GM12874 (cell line): ENCODE measurements at regions not wholly inside any gene's neighbourhood (a gene's known extent, or its start where the extent isn't known, plus 50 kb on each side); places are given as distances from the start of the nearest gene placed in this dataset.

Source experiments
- TF ChIP-seq, protein P1 (sequence below): IDR thresholded peaks from 2 replicates; pipeline ENCODE4 v1.5.1; 2011; ENCODE audit warnings: low read depth, mild to moderate bottlenecking, control low read depth, low read length, moderate library complexity; ENCODE audit not compliant: insufficient read depth

DNA sequence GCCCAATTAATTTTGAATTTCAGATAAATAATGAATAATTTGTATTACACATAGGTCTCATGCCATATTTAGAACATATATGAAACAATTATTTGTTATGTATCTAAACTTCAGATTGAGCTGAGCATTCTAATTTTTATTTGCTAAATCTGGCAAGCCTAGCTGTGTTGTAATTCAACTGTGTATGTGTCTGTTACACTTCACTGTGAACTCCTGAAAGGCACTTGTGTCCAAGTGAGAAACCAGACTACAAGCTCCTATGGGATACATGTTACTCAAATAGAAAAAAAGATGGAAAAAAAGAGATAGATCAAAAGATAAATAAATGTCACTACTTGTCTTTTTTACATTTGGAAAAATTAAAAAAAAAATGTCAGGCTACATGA lies 56.5 kb upstream of the ANKRD55 start:
- TF ChIP-seq, protein P1, sequence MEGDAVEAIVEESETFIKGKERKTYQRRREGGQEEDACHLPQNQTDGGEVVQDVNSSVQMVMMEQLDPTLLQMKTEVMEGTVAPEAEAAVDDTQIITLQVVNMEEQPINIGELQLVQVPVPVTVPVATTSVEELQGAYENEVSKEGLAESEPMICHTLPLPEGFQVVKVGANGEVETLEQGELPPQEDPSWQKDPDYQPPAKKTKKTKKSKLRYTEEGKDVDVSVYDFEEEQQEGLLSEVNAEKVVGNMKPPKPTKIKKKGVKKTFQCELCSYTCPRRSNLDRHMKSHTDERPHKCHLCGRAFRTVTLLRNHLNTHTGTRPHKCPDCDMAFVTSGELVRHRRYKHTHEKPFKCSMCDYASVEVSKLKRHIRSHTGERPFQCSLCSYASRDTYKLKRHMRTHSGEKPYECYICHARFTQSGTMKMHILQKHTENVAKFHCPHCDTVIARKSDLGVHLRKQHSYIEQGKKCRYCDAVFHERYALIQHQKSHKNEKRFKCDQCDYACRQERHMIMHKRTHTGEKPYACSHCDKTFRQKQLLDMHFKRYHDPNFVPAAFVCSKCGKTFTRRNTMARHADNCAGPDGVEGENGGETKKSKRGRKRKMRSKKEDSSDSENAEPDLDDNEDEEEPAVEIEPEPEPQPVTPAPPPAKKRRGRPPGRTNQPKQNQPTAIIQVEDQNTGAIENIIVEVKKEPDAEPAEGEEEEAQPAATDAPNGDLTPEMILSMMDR = no peak

DNA sequence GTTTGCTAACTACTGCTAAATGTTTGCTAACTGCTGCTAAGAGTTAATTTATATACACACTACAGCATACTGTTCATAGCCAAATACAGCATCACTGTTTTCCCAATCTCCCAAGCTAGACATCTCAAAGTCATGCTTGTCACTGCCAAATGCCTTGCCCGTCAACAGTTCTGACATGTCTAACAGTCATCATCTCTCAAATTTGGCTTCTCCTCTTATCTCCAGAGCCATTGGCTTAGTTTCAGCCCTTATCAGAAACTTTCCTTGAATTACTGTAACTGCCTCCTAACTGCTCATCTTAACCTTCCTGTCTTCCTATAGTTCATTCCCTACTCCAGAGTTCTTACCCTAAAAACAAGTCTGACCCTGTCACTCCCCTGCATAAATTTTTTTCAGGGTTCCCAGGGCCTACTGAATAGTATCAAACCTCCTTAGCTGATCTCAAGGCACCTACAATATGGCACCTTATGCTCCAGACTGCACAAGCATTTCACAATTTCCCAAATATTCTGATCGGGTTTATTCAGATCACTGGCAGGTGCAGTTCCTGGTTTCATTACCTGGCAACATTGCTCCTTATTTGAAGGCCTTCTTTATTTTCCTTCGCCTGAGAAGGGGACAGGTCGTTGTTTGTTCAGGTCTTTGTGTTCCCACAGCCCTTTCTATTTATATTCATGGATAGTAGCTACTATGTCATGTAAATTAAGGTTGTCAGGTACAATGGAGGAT lies 55.9 kb upstream of the ANKRD55 start:
- TF ChIP-seq, protein P1 = no peak

DNA sequence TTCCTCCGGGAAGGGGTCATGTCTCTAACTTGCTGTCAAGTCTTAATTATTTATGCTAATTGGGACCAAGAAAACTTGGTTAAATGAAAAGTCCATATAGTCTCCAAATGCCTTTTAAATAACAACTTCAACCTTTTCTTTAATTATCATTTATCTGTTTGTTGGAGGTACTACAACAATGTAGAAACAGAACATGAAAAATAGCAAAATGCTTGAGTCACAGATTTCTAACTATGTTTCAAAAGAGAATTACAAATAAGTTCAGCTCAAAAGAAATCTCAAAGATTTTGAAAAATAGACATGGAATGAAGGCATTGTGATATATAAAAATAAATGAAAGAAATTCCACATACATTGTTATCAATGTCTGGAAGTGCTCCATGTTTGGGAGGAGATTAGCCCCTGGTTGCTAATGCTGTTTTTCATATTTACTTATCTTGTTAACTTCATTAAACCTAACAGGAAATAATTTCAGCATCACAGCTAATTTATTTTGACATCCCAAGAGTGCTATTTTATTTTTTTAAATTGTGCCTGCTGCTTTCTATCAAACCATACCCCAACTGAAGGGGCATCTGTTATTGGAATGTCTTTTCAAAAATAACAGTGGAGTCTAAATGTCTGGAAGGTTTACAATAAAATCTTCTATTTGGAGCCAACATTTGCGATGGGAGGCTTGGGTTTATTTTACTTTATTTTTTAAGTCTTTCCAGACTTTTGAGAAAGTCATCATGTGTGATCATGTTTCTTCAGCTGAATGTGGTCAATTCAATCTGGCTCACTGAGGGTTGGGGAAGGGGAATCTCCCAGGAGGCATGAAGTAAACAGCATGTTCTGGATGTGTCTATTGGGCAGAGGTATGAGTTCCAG lies 53.1 kb upstream of the ANKRD55 start:
- TF ChIP-seq, protein P1 = no peak

DNA sequence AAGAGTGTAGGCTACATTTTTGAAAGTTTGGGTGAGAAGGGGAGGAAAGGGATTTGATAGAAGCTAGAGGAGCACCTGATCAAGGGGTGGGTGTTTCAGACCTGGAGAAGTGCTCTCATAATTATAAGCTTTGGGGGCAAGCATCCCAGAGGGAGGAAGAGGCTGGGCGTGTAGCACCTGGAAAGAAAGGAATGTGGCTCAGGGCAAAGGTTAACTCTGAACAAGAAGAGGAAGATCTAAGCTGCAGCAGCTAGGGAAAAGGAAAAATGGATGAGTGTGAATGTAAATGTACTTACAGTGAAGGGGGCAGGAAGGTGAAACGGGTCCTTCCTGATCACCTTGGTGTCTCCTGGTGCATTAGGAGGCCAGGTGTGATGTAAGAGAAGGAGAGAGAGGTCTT lies 49.8 kb upstream of the ANKRD55 start:
- TF ChIP-seq, protein P1 = no peak
